Upper lobe of right lung (tissue), 1 donor: ENCODE measurements at regions not wholly inside any gene's neighbourhood (a gene's known extent, or its start where the extent isn't known, plus 50 kb on each side); places are given as distances from the start of the nearest gene placed in this dataset.
A peak's percentile ranks its signal among the peaks of the same experiment; 100 is the strongest.

Source experiments
- ATAC-seq: fragments of 200-7000 bp; cut with Tn5 transposase; one replicate; pipeline ENCODE4 v1.9.1; 2020; ENCODE audit warnings: mild to moderate bottlenecking, moderate library complexity
- DNase-seq: peaks from one replicate; pipeline ENCODE4 v3.0.0-alpha.2; 2020
- H3K27ac ChIP-seq: fragments of 200-600 bp; one replicate; pipeline ENCODE4 v1.8.0; 2022
- H3K27me3 ChIP-seq: fragments of 200-600 bp; one replicate; pipeline ENCODE4 v1.8.0; 2022; ENCODE audit warnings: mild to moderate bottlenecking
- H3K36me3 ChIP-seq: fragments of 200-600 bp; one replicate; pipeline ENCODE4 v1.8.0; 2022
- H3K4me1 ChIP-seq: fragments of 200-600 bp; one replicate; pipeline ENCODE4 v1.8.0; 2022
- H3K4me3 ChIP-seq: fragments of 200-600 bp; one replicate; pipeline ENCODE4 v1.8.0; 2022; ENCODE audit warnings: mild to moderate bottlenecking
- H3K9me3 ChIP-seq: fragments of 200-600 bp; one replicate; pipeline ENCODE4 v1.8.0; 2022
- CTCF ChIP-seq: fragments of 200-600 bp; IDR thresholded peaks from one replicate; pipeline ENCODE4 v1.8.0; 2022; ENCODE audit warnings: antibody characterized with exemption
- intact Hi-C: fragments of 100-400 bp; cut with DNase I; formaldehyde crosslinking; loops from one replicate; pipeline ENCODE4 v1.11.0; 2022
- donor health status: DM: no; HTN: yes; CAD: no; lungs with severe emphysema.

GRCh38 chr1:117290890-117291289, 76.4 kb upstream of the MAN1A2 start:
- Histone ChIP-seq H3K9me3 (no peaks in the 10 kb centered on the region), H3K4me1 (no peaks in the 10 kb centered on the region), H3K4me3 (no peak overlapping the region), H3K36me3 (no peaks in the 10 kb centered on the region), H3K27me3 (no peaks in the 10 kb centered on the region), H3K27ac (no peak overlapping the region)
- TF ChIP-seq CTCF: no peak
- ATAC-seq: no peak
- intact Hi-C loops: no loop called here
- no peak for DNase-seq

GRCh38 chr1:117289316-117289870, 77.9 kb upstream of the MAN1A2 start:
- intact Hi-C loops: no loop called here

GRCh38 chr1:117286562-117286961, 75.8 kb upstream of the VTCN1 start:
- no peaks in the 10 kb centered on the region for H3K36me3 ChIP-seq
- no peaks in the 10 kb centered on the region for H3K4me1 ChIP-seq
- DNase-seq: no peak
- H3K27ac ChIP-seq: no peak overlapping the region
- intact Hi-C loops: no loop called here
- H3K4me3 ChIP-seq: no peak overlapping the region
- H3K27me3 ChIP-seq: no peaks in the 10 kb centered on the region
- no peak for TF ChIP-seq CTCF
- ATAC-seq: no peak
- H3K9me3 ChIP-seq: no peaks in the 10 kb centered on the region

More at GRCh38 chr1:117289316-117289870, 77.9 kb upstream of the MAN1A2 start:
- Histone ChIP-seq H3K4me3 (no peak overlapping the region), H3K4me1 (no peaks in the 10 kb centered on the region), H3K9me3 (no peaks in the 10 kb centered on the region), H3K36me3 (no peaks in the 10 kb centered on the region), H3K27me3 (no peaks in the 10 kb centered on the region), H3K27ac (no peak overlapping the region)
- ATAC-seq: no peak
- DNase-seq: no peak
- TF ChIP-seq CTCF: no peak

- H3K4me3 ChIP-seq: no peak overlapping the region
- no peak overlapping the region for H3K27ac ChIP-seq
- no peaks in the 10 kb centered on the region for H3K9me3 ChIP-seq
- TF ChIP-seq CTCF: no peak
- H3K36me3 ChIP-seq: no peaks in the 10 kb centered on the region
- DNase-seq (no peak), ATAC-seq (no peak)
- H3K27me3 ChIP-seq: no peaks in the 10 kb centered on the region
- intact Hi-C loops: no loop called here
- no peaks in the 10 kb centered on the region for H3K4me1 ChIP-seq
These were observed 75.4 kb upstream of the VTCN1 start for GRCh38 chr1:117286145-117286544.

GRCh38 chr1:117284399-117285215, 73.9 kb upstream of the VTCN1 start:
- no peak overlapping the region for H3K27ac ChIP-seq
- no peak for DNase-seq
- intact Hi-C loops: no loop called here

More at GRCh38 chr1:117284399-117285215, 73.9 kb upstream of the VTCN1 start:
- Histone ChIP-seq H3K36me3 (no peaks in the 10 kb centered on the region), H3K9me3 (no peaks in the 10 kb centered on the region), H3K27me3 (no peaks in the 10 kb centered on the region), H3K4me1 (no peaks in the 10 kb centered on the region), H3K4me3 (no peak overlapping the region)
- TF ChIP-seq CTCF: peak; percentile 52
- peak; percentile 85 for ATAC-seq
